ENCODE measurements at regions not wholly inside any gene's neighbourhood (a gene's known extent, or its start where the extent isn't known, plus 50 kb on each side); places are given as distances from the start of the nearest gene placed in this dataset.

- TF ChIP-seq ZFP30 (CRISPR knock-in tag; IDR thresholded peaks at IDR 0.05): no peak
- TF ChIP-seq ZC3H10 (CRISPR knock-in tag; IDR thresholded peaks at IDR 0.05): no peak
- TF ChIP-seq ZNF8 (CRISPR knock-in tag; IDR thresholded peaks at IDR 0.05): no peak
- no peak for TF ChIP-seq ZNF565 (CRISPR knock-in tag; conservative IDR thresholded peaks at IDR 0.05; ENCODE audit: low read depth)
- no peak for TF ChIP-seq ESRRG (CRISPR knock-in tag; IDR thresholded peaks at IDR 0.05)
- no peak for TF ChIP-seq GLIS3 (CRISPR knock-in tag; IDR thresholded peaks at IDR 0.05)
- no peak for TF ChIP-seq ZFP3 (CRISPR knock-in tag; IDR thresholded peaks at IDR 0.05)
- no peak for TF ChIP-seq CSRNP3 (CRISPR knock-in tag; IDR thresholded peaks at IDR 0.05)
- TF ChIP-seq PATZ1 (CRISPR knock-in tag; IDR thresholded peaks at IDR 0.05; ENCODE audit: borderline replicate concordance): no peak
- no peak for TF ChIP-seq SNAI2 (CRISPR knock-in tag; IDR thresholded peaks at IDR 0.05)
- TF ChIP-seq BACH2 (CRISPR knock-in tag; IDR thresholded peaks at IDR 0.05; ENCODE audit: borderline replicate concordance): no peak
- TF ChIP-seq ZNF70 (CRISPR knock-in tag; IDR thresholded peaks at IDR 0.05): no peak
- no peak for TF ChIP-seq TCF4 (CRISPR knock-in tag; IDR thresholded peaks at IDR 0.05; ENCODE audit: borderline replicate concordance)
- no peak for TF ChIP-seq CSDC2 (CRISPR knock-in tag; IDR thresholded peaks at IDR 0.05)
- no peak for TF ChIP-seq RARB (CRISPR knock-in tag; IDR thresholded peaks at IDR 0.05)
- no peak for ATAC-seq
Measured at GRCh38 chr20:51175724-51176123, 152.8 kb upstream of the KCNG1 start.

- no peak for ATAC-seq
- no peak for TF ChIP-seq ZFP3 (CRISPR knock-in tag; IDR thresholded peaks at IDR 0.05)
Measured at GRCh38 chr20:51175156-51175555, 152.2 kb upstream of the KCNG1 start.

GRCh38 chr20:51174536-51174935, 151.6 kb upstream of the KCNG1 start:
- TF ChIP-seq ZFP3 (CRISPR knock-in tag; IDR thresholded peaks at IDR 0.05) (no peak), ISL1 (CRISPR knock-in tag; IDR thresholded peaks at IDR 0.05) (no peak), TOX (CRISPR knock-in tag; IDR thresholded peaks at IDR 0.05; ENCODE audit: borderline replicate concordance) (no peak), CSDC2 (CRISPR knock-in tag; IDR thresholded peaks at IDR 0.05) (no peak), ZC3H10 (CRISPR knock-in tag; IDR thresholded peaks at IDR 0.05) (no peak)
- no peak for ATAC-seq

GRCh38 chr20:51172558-51173428, 149.9 kb upstream of the KCNG1 start:
- TF ChIP-seq ZC3H10 (CRISPR knock-in tag; IDR thresholded peaks at IDR 0.05) (no peak), ZNF8 (CRISPR knock-in tag; IDR thresholded peaks at IDR 0.05) (no peak), CSDC2 (CRISPR knock-in tag; IDR thresholded peaks at IDR 0.05) (no peak), CREB5 (CRISPR knock-in tag; IDR thresholded peaks at IDR 0.05; ENCODE audit: low read depth) (no peak), CSRNP3 (CRISPR knock-in tag; IDR thresholded peaks at IDR 0.05) (no peak), ZFP3 (CRISPR knock-in tag; IDR thresholded peaks at IDR 0.05) (no peak), ARNTL (CRISPR knock-in tag; IDR thresholded peaks at IDR 0.05; ENCODE audit: borderline replicate concordance, low read depth) (no peak), GLIS3 (CRISPR knock-in tag; IDR thresholded peaks at IDR 0.05) (no peak), PPARA (CRISPR knock-in tag; IDR thresholded peaks at IDR 0.05; ENCODE audit: borderline replicate concordance) (no peak), ZFP30 (CRISPR knock-in tag; IDR thresholded peaks at IDR 0.05) (no peak), TCF4 (CRISPR knock-in tag; IDR thresholded peaks at IDR 0.05; ENCODE audit: borderline replicate concordance) (no peak), RARB (CRISPR knock-in tag; IDR thresholded peaks at IDR 0.05) (no peak), ISL1 (CRISPR knock-in tag; IDR thresholded peaks at IDR 0.05) (no peak), TOX (CRISPR knock-in tag; IDR thresholded peaks at IDR 0.05; ENCODE audit: borderline replicate concordance) (no peak), TSHZ2 (CRISPR knock-in tag; IDR thresholded peaks at IDR 0.05) (no peak), POU6F1 (CRISPR knock-in tag; IDR thresholded peaks at IDR 0.05; ENCODE audit: borderline replicate concordance, low read depth) (no peak)
- ATAC-seq: no peak

Data from SK-N-SH treated with all-trans-retinoic acid at 6 μM for 48 hours (cell line).